HepG2 (cell line): ENCODE measurements at regions not wholly inside any gene's neighbourhood (a gene's known extent, or its start where the extent isn't known, plus 50 kb on each side); places are given as distances from the start of the nearest gene placed in this dataset.

Experiments used
- ATAC-seq: fragments of 200-7000 bp; cut with Tn5 transposase; 3 replicates; pipeline ENCODE4 v1.9.1; 2020; ENCODE audit warnings: mild to moderate bottlenecking, moderate library complexity
- BruUV-seq: library from RNA; stranded (reverse); fragments of 400-500 nt; replicated peaks from 2 replicates; lab custom pipeline; 2021; lab: Mats Ljungman, UMichigan
- CTCF ChIA-PET: fragments of 300-600 bp; formaldehyde crosslinking; extraction: SDS; loops from one replicate; lab custom pipeline; 2021; ENCODE audit warnings: low total read pairs, inconsistent platforms, low intra/inter-chr PET ratio; lab: Yijun Ruan, JAX
- POLR2A ChIA-PET: fragments of 350-600 bp; sonication (Branson Sonifier 250); formaldehyde crosslinking; loops from one replicate; lab custom pipeline; 2020; ENCODE audit warnings: antibody characterized with exemption, inconsistent platforms; lab: Yijun Ruan, JAX
- DNase-seq: peaks from one replicate; pipeline ENCODE4 v3.0.0-alpha.2; 2015; ENCODE audit warnings: low spot score
- FAIRE-seq: peaks from 3 replicates; lab custom pipeline; 2011; peaks lifted over from hg19 to GRCh38; lab: Jason Lieb, UNC
- H2AFZ ChIP-seq: one replicate; pipeline ENCODE4 v1.6.1; 2011; ENCODE audit warnings: low read length, inconsistent platforms
- H3K27ac ChIP-seq: fragments of 300-600 bp; 3 replicates; pipeline ENCODE4 v1.8.0; 2011; ENCODE audit warnings: mixed run types, mild to moderate bottlenecking, mixed read lengths, low read length, inconsistent platforms; ENCODE audit not compliant: insufficient read depth; ENCODE audit errors: extremely low read length
- H3K27me3 ChIP-seq, 2 experiments: fragments of 200-600 bp in 1 of 2; 2 replicates in 1 of 2; 3 replicates in 1 of 2; pipeline versions ENCODE4 v1.6.0 to v1.8.0; 2011; ENCODE audit warnings: low read length in 2 of 2, mild to moderate bottlenecking in 2 of 2, moderate library complexity in 2 of 2, inconsistent platforms in 1 of 2; ENCODE audit not compliant: insufficient read depth in 2 of 2, control insufficient read depth in 1 of 2
- H3K36me3 ChIP-seq, 2 experiments: fragments of 200-600 bp in 1 of 2; replicated peaks in 1 of 2; 2 replicates in 1 of 2; 3 replicates in 1 of 2; pipeline versions ENCODE4 v1.5.1 to v1.8.0; 2011; ENCODE audit warnings: low read length in 2 of 2, inconsistent platforms in 1 of 2; ENCODE audit not compliant: insufficient read depth in 2 of 2, control insufficient read depth in 1 of 2
- H3K4me1 ChIP-seq: 2 replicates; pipeline ENCODE4 v1.5.1; 2012; ENCODE audit warnings: low read length, inconsistent platforms; ENCODE audit not compliant: insufficient read depth
- H3K4me2 ChIP-seq: 2 replicates; pipeline ENCODE4 v1.6.0; 2011; ENCODE audit warnings: low read depth, low read length, inconsistent platforms
- H3K4me3 ChIP-seq, 3 experiments: fragments of 200-600 bp in 1 of 3; sonication (generic), shearing (Covaris generic) in 1 of 3; replicated peaks in 1 of 3; 2 replicates each; pipeline ENCODE4 v1.5.1; 2011 to 2016; ENCODE audit warnings: low read length in 3 of 3, inconsistent platforms in 2 of 3, low read depth in 2 of 3, mild to moderate bottlenecking in 2 of 3, control low read depth in 1 of 3, mixed read lengths in 1 of 3; ENCODE audit not compliant: insufficient read depth in 1 of 3
- H3K79me2 ChIP-seq: one replicate; pipeline ENCODE4 v1.6.1; 2011; ENCODE audit warnings: low read length, inconsistent platforms; ENCODE audit not compliant: insufficient read depth
- H3K9ac ChIP-seq: 2 replicates; pipeline ENCODE4 v1.6.0; 2011; ENCODE audit warnings: mild to moderate bottlenecking, low read depth, low read length, inconsistent platforms; ENCODE audit not compliant: insufficient read depth
- H3K9me3 ChIP-seq: 2 replicates; pipeline ENCODE4 v1.5.1; 2012; ENCODE audit warnings: mild to moderate bottlenecking, low read length
- H4K20me1 ChIP-seq: 2 replicates; pipeline ENCODE4 v1.6.0; 2011; ENCODE audit warnings: inconsistent platforms, mild to moderate bottlenecking, low read length, moderate library complexity; ENCODE audit not compliant: insufficient read depth
- CEBPB ChIP-seq: IDR thresholded peaks from 2 replicates; pipeline ENCODE4 v1.6.1; 2011; ENCODE audit warnings: low read depth, low read length, improper control_type of control experiment, borderline replicate concordance
- HIC2 ChIP-seq: sonication (generic); formaldehyde crosslinking; IDR thresholded peaks from 2 replicates; pipeline ENCODE4 v1.9.0; 2022; ENCODE audit warnings: low read depth, missing genetic modification reagents
- JUND ChIP-seq: sonication (generic); formaldehyde crosslinking; IDR thresholded peaks from 2 replicates; pipeline ENCODE4 v1.8.0; 2022; ENCODE audit warnings: mild to moderate bottlenecking, missing genetic modification reagents
- SALL1 ChIP-seq: sonication (generic); formaldehyde crosslinking; IDR thresholded peaks from 2 replicates; pipeline ENCODE4 v1.8.0; 2022; ENCODE audit warnings: mild to moderate bottlenecking, missing genetic modification reagents
- TIGD3 ChIP-seq: sonication (generic); formaldehyde crosslinking; IDR thresholded peaks from 2 replicates; pipeline ENCODE4 v1.5.1; 2020; ENCODE audit warnings: mild to moderate bottlenecking, missing genetic modification reagents, borderline replicate concordance
- ZNF766 ChIP-seq: sonication (generic); formaldehyde crosslinking; IDR thresholded peaks from 2 replicates; pipeline ENCODE4 v1.5.0; 2020; ENCODE audit warnings: missing genetic modification reagents, borderline replicate concordance
- WGBS: methylation state at CpG from one replicate; pipeline ENCODE4 v1.1.6; 2017; ENCODE audit warnings: low lambda C conversion rate; 5-methylcytosine and 5-hydroxymethylcytosine counted together
- in situ Hi-C: cut with HindIII; loops from 2 replicates; pipeline ENCODE4 v1.10.0; 2017; ENCODE audit warnings: low pct_unique_long_range_greater_than_20kb; ENCODE audit not compliant: extremely low pct_ligation_motif_present
- intact Hi-C: fragments of 100-400 bp; cut with micrococcal nuclease; formaldehyde crosslinking; loops from one replicate; pipeline ENCODE4 v1.10.0; 2022; ENCODE audit not compliant: unreplicated experiment

GRCh38 chr20:19013907-19014306 is 198.5 kb upstream of the SLC24A3 start (continued):
- TF ChIP-seq ZNF766 (CRISPR knock-in tag) (no peak), HIC2 (CRISPR knock-in tag) (no peak), JUND (no peak), SALL1 (CRISPR knock-in tag) (no peak)

- TF ChIP-seq TIGD3 (no peak), CEBPB (peak; percentile 78)
- FAIRE-seq, result no peak
- ChIA-PET POLR2A (no interaction called here), CTCF (no interaction called here)
- intact Hi-C loops (no loop called here), in situ Hi-C loops (no loop called here)
- ATAC-seq, result peak; percentile 27
- Histone ChIP-seq H3K27me3 (no peaks in the 10 kb centered on the region), H4K20me1 (no peaks in the 10 kb centered on the region), H3K9me3 (no peaks in the 10 kb centered on the region), H2AFZ (no peak overlapping the region), H3K36me3 (no peaks in the 10 kb centered on the region), H3K9ac (no peak overlapping the region), H3K27ac (no peak overlapping the region), H3K4me1 (no peaks in the 10 kb centered on the region), H3K79me2 (no peaks in the 10 kb centered on the region), H3K4me2 (no peak overlapping the region), H3K4me3 (no peak overlapping the region)
- WGBS, result 12% methylated on average over 11 of the region's 11 CpGs
- DNase-seq, result no peak
- no TSS peak for BruUV-seq
Observed at GRCh38 chr20:19015351-19016139, 196.9 kb upstream of the SLC24A3 start.
